ENCODE measurements at regions not wholly inside any gene's neighbourhood (a gene's known extent, or its start where the extent isn't known, plus 50 kb on each side); places are given as distances from the start of the nearest gene placed in this dataset.

DNA sequence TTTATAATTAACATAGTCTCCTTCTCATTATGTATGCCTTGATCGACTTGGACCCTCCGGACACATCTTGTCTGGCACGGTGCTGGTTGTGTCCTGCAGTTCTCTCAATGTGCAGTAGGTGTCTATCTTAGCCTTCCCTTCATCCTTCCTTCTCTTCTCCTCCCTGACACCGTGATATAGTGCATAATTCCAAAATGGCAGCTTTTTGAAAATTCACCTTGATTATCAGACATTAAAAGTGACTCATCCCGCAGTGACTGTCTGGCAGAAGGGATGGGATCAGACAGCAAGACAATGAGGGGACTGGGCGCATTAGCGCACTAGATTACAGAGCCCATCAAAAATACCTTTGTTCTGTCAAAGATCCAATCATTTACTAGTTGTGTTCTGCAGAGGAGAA lies 70.0 kb upstream of the PMFBP1 start:
- no peaks in the 10 kb centered on the region for H3K4me1 ChIP-seq
- no peaks in the 10 kb centered on the region for H3K9me3 ChIP-seq
- no peak overlapping the region for H3K27ac ChIP-seq
- no peaks in the 10 kb centered on the region for H3K27me3 ChIP-seq
- intact Hi-C loops (cut with DNase I) = no loop called here
- TF ChIP-seq POLR2A (IDR thresholded peaks at IDR 0.05) (no peak), POLR2AphosphoS5 (IDR thresholded peaks at IDR 0.05; ENCODE audit: insufficient read depth in 1 of 2, low read depth in 1 of 2) (no peak)
- TF ChIP-seq, protein P1, sequence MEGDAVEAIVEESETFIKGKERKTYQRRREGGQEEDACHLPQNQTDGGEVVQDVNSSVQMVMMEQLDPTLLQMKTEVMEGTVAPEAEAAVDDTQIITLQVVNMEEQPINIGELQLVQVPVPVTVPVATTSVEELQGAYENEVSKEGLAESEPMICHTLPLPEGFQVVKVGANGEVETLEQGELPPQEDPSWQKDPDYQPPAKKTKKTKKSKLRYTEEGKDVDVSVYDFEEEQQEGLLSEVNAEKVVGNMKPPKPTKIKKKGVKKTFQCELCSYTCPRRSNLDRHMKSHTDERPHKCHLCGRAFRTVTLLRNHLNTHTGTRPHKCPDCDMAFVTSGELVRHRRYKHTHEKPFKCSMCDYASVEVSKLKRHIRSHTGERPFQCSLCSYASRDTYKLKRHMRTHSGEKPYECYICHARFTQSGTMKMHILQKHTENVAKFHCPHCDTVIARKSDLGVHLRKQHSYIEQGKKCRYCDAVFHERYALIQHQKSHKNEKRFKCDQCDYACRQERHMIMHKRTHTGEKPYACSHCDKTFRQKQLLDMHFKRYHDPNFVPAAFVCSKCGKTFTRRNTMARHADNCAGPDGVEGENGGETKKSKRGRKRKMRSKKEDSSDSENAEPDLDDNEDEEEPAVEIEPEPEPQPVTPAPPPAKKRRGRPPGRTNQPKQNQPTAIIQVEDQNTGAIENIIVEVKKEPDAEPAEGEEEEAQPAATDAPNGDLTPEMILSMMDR (IDR thresholded peaks at IDR 0.05) = peak in 1 of 3 experiments; percentile 28
- no peaks in the 10 kb centered on the region for H3K36me3 ChIP-seq
- no peak for DNase-seq (ENCODE audit: extremely low spot score in 2 of 2)
- H3K4me3 ChIP-seq = no peak overlapping the region

DNA sequence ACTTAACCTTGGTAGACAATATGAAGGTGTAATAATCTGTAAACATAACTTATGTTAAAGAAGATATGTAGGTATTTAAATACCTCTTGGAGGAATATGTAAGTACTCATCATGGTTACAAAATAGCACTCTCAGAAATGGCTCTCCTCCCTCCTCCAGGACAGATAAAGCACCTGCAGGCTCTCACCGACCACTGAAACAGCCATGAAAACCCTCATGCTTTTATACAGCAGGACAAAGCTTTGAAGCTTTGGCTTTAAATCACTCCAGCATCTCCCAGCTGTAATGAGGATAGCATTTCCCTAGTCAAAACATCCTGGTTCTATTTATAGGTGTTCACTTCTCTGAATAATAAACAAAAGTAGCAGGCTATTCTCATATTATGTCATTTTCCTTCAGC lies 69.1 kb upstream of the PMFBP1 start:
- Histone ChIP-seq H3K36me3 (no peaks in the 10 kb centered on the region), H3K27ac (no peak overlapping the region)
- intact Hi-C loops (cut with DNase I) = no loop called here

DNA sequence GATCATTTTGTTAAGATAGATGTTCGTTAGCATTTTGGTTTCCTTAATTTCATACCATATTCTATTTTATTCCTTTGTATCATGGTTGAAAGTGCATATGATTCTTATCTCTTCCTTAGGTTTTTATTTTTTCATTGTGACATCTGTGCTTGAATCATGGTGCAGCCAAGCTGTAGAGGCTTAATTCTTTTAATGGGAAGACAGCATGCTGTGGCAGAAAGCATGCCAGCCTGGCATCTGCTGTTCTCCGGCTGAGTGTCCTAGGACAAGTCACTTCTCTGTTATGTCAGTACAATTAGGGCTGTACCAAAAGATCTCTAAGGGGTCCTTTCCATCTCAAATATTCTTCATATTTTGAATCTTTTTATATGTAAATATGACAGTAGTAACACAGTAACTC lies 68.5 kb upstream of the PMFBP1 start:
- no peaks in the 10 kb centered on the region for H3K27me3 ChIP-seq
- TF ChIP-seq, protein P1 (IDR thresholded peaks at IDR 0.05) = no peak
- TF ChIP-seq POLR2A (IDR thresholded peaks at IDR 0.05) (no peak), POLR2AphosphoS5 (IDR thresholded peaks at IDR 0.05; ENCODE audit: insufficient read depth in 1 of 2, low read depth in 1 of 2) (no peak)
- no peak overlapping the region for H3K4me3 ChIP-seq
- intact Hi-C loops (cut with DNase I) = no loop called here
- DNase-seq (ENCODE audit: extremely low spot score in 2 of 2) = no peak
- H3K36me3 ChIP-seq = no peaks in the 10 kb centered on the region
- no peaks in the 10 kb centered on the region for H3K9me3 ChIP-seq
- no peak overlapping the region for H3K27ac ChIP-seq
- no peaks in the 10 kb centered on the region for H3K4me1 ChIP-seq

More for the DNA sequence above, 69.1 kb upstream of the PMFBP1 start:
- DNase-seq (ENCODE audit: extremely low spot score in 2 of 2) = no peak
- Histone ChIP-seq H3K4me1 (no peaks in the 10 kb centered on the region), H3K4me3 (no peak overlapping the region), H3K27me3 (no peaks in the 10 kb centered on the region), H3K9me3 (no peaks in the 10 kb centered on the region)
- TF ChIP-seq, protein P1 (IDR thresholded peaks at IDR 0.05) = no peak
- no peak for TF ChIP-seq POLR2AphosphoS5 (IDR thresholded peaks at IDR 0.05; ENCODE audit: insufficient read depth in 1 of 2, low read depth in 1 of 2)
- no peak for TF ChIP-seq POLR2A (IDR thresholded peaks at IDR 0.05)

DNA sequence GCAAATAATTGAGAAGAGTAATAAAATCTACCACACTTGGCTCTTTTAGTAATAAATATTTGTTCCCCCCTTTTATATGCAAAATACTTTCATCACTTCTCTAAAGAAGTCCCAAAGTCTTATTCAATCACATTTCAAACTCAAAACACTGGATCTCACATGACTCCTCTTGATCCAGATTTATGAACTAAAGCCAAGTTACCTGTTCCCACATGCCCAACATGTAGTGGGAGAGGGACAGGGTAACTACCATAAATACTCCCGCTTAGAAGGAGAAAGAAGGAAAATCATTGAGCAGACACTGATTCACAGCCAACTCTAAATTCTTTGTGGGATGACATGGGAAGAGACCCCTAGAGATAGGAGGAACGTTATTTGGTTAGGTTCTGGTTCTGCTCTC lies 64.9 kb upstream of the PMFBP1 start:
- no peak overlapping the region for H3K27ac ChIP-seq
- H3K36me3 ChIP-seq = no peaks in the 10 kb centered on the region
- no peak for DNase-seq (ENCODE audit: extremely low spot score in 2 of 2)
- TF ChIP-seq POLR2AphosphoS5 (IDR thresholded peaks at IDR 0.05; ENCODE audit: insufficient read depth in 1 of 2, low read depth in 1 of 2) = no peak
- TF ChIP-seq, protein P1 (IDR thresholded peaks at IDR 0.05) = no peak
- no peak for TF ChIP-seq POLR2A (IDR thresholded peaks at IDR 0.05)
- H3K4me3 ChIP-seq = no peak overlapping the region
- intact Hi-C loops (cut with DNase I) = no loop called here
- no peaks in the 10 kb centered on the region for H3K27me3 ChIP-seq
- no peaks in the 10 kb centered on the region for H3K9me3 ChIP-seq
- no peaks in the 10 kb centered on the region for H3K4me1 ChIP-seq

DNA sequence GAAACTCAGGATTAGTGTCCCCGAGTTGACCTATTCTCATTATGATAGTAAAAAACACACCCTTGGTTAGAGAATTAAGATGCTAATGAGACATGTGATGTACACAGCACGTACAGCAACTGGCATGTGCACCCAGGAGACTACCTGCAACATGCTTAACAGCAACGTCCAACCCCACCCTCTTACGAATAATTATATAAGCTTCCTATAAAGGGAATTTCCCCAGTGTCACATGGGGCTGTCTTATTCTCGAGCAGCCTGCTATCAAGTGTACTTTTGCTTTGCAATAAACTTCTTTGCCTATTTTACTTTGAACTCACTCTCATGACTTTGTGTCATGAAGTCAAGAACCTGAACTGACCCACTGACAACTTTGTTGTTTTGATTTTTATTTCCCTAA lies 62.4 kb upstream of the PMFBP1 start:
- no peaks in the 10 kb centered on the region for H3K27me3 ChIP-seq
- no peak overlapping the region for H3K27ac ChIP-seq
- TF ChIP-seq, protein P1 (IDR thresholded peaks at IDR 0.05) = no peak
- TF ChIP-seq POLR2AphosphoS5 (IDR thresholded peaks at IDR 0.05; ENCODE audit: insufficient read depth in 1 of 2, low read depth in 1 of 2) (no peak), POLR2A (IDR thresholded peaks at IDR 0.05) (no peak)
- H3K4me3 ChIP-seq = no peak overlapping the region
- H3K9me3 ChIP-seq = no peaks in the 10 kb centered on the region
- intact Hi-C loops (cut with DNase I) = no loop called here
- no peaks in the 10 kb centered on the region for H3K4me1 ChIP-seq
- H3K36me3 ChIP-seq = no peaks in the 10 kb centered on the region
- DNase-seq (ENCODE audit: extremely low spot score in 2 of 2) = no peak

Data from vagina (tissue), 2 donors.